HFF-Myc (cell line): ENCODE measurements at regions not wholly inside any gene's neighbourhood (a gene's known extent, or its start where the extent isn't known, plus 50 kb on each side); places are given as distances from the start of the nearest gene placed in this dataset.
"Not testable (repeated sequence)": the region's sequence is repeated elsewhere in the genome, so short reads cannot be mapped to it uniquely, and the experiment has no call there.

Experiments
- DNase-seq: peaks from one replicate; pipeline ENCODE4 v3.0.0-alpha.2; 2011; ENCODE audit warnings: low read depth; ENCODE audit errors: extremely low read depth
- H3K4me3 ChIP-seq: replicated peaks from 2 replicates; pipeline ENCODE4 v1.5.1; 2011; ENCODE audit warnings: low read depth, mild to moderate bottlenecking, control low read depth, low read length
- TF ChIP-seq, protein P1 (sequence below): IDR thresholded peaks from 2 replicates; pipeline ENCODE4 v1.5.1; 2012; ENCODE audit warnings: mild to moderate bottlenecking, low read depth, low read length, control low read depth; ENCODE audit errors: missing control alignments

DNA sequence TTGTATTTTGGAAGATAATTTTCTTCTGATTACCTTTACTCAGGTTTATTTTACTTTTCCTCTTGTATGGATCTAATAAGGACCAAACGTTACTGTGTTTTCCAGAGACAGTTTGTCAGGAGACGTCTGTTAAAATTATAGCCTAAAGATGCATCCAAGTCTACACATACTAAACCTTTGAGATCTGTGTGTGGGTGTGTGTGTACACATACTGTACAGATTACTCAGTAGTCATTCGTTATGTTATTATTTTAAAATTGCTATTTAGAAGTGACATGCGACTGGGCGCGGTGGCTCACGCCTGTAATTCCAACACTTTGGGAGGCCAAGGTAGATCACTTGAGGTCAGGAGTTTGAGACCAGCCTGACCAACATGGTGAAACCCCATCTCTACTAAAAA lies 51.6 kb upstream of the CNTLN start:
- no peak for DNase-seq
- no peak overlapping the region for H3K4me3 ChIP-seq
- TF ChIP-seq, protein P1, sequence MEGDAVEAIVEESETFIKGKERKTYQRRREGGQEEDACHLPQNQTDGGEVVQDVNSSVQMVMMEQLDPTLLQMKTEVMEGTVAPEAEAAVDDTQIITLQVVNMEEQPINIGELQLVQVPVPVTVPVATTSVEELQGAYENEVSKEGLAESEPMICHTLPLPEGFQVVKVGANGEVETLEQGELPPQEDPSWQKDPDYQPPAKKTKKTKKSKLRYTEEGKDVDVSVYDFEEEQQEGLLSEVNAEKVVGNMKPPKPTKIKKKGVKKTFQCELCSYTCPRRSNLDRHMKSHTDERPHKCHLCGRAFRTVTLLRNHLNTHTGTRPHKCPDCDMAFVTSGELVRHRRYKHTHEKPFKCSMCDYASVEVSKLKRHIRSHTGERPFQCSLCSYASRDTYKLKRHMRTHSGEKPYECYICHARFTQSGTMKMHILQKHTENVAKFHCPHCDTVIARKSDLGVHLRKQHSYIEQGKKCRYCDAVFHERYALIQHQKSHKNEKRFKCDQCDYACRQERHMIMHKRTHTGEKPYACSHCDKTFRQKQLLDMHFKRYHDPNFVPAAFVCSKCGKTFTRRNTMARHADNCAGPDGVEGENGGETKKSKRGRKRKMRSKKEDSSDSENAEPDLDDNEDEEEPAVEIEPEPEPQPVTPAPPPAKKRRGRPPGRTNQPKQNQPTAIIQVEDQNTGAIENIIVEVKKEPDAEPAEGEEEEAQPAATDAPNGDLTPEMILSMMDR = no peak

DNA sequence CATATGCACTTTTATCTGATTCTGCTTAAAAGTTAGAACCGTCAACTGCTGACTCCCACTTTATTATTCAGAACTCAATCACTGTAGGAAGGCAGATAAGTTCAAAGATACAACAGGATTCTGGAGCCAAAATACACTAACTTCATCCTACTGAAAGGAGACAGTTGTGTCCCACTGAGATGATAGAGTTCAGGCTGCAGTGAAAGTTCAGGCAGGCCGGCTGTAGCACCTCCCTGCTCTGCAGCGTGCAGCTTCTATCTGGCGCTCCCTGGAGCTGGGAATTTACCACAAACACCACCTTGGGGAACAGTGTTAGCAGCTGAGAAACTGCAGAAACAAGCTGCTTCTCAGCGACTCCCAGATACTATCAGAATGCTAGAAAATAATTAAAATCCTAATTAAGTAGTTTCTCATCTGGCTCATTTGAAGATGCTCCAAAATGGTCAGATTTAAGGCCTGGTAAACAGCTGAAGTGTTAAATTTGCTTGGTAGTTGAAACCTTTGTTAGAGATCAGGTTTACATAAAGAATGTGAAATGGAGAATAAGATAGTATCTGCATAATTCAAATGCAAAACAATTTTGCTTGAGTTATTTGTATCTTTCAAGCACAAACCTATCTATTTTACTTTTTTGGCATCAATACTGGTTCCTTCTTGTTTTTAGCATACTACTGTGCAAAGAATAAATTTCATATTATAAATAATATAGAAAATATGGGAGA lies 52.3 kb upstream of the CNTLN start:
- no peak overlapping the region for H3K4me3 ChIP-seq
- TF ChIP-seq, protein P1 = no peak
- no peak for DNase-seq

DNA sequence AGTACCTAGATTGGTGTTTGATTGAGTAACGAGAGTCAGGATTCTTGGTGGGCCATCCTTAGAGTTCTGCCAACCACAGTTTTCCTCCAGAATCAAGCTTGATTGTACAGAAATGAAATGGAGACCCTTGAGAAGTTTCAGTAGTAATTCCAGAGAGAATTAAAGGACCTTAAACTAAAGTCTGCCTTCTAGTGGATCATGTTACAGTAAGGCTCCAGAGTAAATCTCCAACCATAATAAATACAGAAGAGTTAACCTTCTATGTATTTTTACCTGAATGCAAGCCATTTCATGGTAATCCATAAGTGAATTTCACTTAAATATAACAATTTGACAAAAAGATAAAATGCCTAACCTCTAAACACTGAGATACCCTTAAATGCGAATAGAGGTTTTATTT lies 53.0 kb upstream of the CNTLN start:
- H3K4me3 ChIP-seq = no peak overlapping the region
- TF ChIP-seq, protein P1 = no peak
- no peak for DNase-seq

DNA sequence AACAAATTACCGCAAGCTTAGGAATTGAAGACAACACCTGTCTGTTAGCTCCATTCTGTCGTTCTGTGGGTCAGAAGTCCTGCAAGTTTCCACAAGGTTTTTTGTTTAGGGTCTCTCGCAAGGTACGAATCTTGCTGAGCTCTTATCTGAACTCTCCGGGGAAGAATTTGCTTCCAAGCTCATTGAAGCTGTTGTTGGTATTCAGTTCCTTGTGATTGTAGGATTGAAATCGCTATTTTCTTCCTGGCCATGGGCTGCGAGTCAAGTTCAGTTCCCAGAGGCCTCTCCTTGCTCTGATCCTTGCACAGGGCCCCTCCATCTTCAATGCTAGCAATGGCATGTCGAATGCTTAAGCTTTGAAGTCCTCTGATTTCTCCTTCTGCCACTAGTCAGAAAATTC lies 53.5 kb upstream of the CNTLN start:
- TF ChIP-seq, protein P1 = no peak
- H3K4me3 ChIP-seq = no peak overlapping the region
- no peak for DNase-seq

DNA sequence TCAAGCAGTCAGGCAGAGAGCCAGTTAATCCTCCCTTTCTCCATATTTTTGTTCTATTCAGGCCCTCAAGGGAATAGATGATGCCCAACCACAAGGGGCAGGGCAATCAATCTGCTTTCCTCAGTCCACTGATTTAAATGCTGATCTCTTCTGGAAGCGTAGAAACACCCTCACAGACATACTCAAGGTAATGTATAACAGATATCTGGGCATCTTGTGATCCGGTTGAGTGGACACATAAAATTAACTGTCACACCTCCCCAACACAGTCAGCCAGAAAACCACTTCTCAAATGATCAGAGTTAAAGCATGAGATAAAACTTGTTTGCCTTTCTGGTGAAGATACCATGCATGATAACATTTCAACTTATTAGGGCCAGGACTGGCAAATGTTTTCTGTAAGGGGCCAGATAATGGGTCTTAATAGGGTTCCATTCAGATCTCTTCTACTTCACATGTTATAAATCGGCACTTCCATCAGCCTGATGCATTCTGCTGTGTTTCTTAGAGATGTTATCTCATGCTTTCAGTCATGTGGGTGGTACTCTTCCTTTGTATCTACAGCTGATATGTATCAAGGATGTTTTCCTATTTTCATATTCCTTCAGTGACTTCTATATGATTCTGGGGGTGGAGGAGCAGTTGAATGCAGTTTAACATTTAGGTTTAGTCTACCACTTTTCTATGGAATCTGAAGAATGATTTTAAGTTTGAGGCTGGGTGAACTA lies 58.9 kb upstream of the CNTLN start:
- no peak overlapping the region for H3K4me3 ChIP-seq
- TF ChIP-seq, protein P1 = no peak
- no peak for DNase-seq

DNA sequence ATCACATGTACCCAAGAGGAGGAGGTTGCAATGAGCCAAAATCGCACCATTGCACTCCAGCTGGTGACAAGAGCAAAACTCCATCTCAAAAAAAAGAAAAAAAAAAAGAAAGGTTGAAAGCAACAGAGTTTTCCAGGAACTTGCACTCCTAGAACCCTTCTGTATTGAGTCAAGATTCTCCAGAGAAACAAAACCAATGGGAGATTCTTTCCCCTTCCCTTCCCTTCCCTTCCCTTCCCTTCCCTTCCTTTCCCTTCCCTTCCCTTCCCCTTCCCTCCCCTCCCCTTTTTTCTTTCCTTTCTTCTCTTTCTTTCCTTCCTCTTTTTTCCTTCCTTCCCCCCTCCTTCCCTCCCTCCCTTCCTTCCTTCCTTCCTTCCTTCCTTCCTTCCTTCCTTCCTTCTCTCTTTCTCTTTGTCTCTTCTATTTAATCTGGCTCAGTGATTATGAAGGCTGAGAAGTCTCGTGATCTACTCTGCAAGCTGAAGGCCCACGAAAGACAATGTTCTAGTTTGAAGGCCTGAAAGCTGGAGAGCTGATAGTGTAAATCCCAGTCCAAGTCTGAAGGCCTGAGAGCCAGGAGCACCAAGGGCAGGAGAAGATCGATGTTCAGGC lies 59.6 kb upstream of the CNTLN start:
- no peak overlapping the region for H3K4me3 ChIP-seq
- DNase-seq = no peak
- TF ChIP-seq, protein P1 = no peak

DNA sequence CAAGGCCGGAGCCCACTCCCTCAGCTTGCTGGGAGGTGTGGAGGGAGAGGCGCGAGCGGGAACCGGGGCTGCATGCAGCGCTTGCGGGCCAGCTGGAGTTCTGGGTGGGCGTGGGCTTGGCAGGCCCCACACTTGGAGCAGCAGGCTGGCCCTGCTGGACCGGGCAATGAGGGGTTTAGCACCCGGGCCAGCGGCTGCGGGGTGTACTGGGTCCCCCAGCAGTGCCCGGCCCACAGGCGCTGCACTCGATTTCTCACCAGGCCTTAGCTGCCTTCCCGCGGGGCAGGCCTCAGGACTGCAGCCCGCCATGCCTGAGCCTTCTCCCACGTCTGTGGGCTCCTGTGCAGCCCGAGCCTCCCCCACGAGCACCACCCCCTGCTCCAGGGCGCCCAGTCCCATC lies 62.3 kb upstream of the CNTLN start:
- DNase-seq, H3K4me3 ChIP-seq: not testable (repeated sequence)
